GM21515 (cell line): ENCODE measurements at regions not wholly inside any gene's neighbourhood (a gene's known extent, or its start where the extent isn't known, plus 50 kb on each side); places are given as distances from the start of the nearest gene placed in this dataset.
"Not testable (repeated sequence)": the region's sequence is repeated elsewhere in the genome, so short reads cannot be mapped to it uniquely, and the experiment has no call there.

ENCODE experiments used
- ATAC-seq: cut with Tn5 transposase; IDR thresholded peaks from one replicate; pipeline ENCODE4 v1.9.1; 2021; ENCODE audit not compliant: unreplicated experiment

DNA sequence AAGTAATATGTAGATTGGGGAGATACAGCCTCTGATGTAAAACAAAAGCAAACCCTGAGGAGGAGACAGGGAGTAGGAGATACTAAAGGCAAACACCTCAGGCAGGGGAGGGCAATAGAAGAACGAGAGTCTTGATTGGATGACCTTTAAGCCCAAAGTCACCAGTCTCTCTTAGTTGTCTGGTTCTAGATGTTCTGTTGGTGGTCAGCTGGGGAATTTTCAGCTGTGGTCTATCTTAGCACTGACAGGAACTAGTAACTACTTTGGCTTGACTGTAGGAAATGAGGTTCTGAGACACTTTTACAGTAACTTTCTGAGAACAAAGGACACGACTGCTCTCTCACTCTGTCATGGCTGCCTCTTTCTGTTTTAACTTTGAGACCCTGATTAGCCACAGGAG lies 290.7 kb upstream of the MIR17HG start:
- ATAC-seq, result peak; percentile 87

- ATAC-seq, result not testable (repeated sequence)
Observed at GRCh38 chr13:91057507-91057906, 290.0 kb upstream of the MIR17HG start.

GRCh38 chr13:91058066-91058465 lies 289.4 kb upstream of the MIR17HG start:
- ATAC-seq, result no peak

- ATAC-seq, result no peak
Observed at GRCh38 chr13:91058919-91059318, 288.6 kb upstream of the MIR17HG start.

DNA sequence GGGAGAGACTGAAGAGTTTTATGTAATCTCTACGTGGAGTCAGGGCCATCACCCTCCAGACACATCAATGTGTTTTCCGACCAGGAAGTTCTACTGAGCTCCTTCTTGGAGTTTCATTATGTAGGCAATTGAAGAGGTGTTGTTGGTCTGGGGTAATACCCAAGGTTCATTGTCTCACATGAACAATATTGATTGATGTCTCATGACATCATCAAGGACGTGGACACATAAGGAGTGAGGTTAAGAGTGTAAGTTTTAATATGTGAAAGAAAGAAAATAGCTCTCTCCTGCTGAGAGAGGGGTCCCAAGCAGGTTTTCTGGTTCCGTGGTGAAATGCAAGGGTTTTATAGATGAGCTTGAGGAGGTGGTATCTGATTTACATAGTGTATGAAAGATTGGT lies 280.7 kb upstream of the MIR17HG start:
- ATAC-seq, result no peak

DNA sequence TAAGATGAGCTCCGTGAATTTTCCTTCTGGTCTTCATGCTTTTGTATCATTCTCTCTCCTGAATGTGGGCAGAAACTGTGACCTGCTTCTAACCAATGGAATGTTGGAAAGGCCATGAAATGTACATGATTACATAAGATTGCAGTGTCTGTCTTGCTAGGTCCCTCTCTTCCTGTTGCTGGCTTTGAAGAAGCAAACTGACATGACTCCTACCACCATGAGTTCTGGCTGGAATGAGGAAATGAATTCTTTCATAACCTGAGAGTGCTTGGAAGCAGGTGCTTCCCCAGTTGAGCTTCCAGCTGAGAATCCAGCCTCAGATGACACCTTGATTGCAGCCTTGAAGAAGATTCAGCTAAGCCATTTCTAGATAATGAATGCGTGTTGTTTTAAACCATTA lies 275.0 kb upstream of the MIR17HG start:
- no peak for ATAC-seq

- ATAC-seq, result no peak
Observed at GRCh38 chr13:91074091-91074490, 273.4 kb upstream of the MIR17HG start.

DNA sequence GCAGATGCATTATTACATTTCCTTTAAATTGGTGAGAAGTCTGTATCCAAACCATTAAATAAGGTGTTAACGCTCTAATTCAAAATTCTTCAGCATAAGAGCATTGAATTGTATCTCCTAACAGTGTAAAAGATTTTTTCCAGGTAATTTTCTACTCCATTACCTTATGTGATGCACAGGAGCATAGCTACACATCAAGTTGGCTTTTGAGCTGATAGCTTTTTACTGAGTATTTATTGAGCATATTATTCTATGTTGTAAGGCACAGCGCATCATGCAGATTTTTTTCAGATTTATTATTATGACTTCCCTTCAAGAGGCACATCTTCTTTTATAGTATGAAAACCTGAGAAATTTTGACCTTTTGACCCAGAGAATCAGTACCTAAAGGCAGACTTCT lies 270.7 kb upstream of the MIR17HG start:
- no peak for ATAC-seq

GRCh38 chr13:91078093-91078679 lies 269.3 kb upstream of the MIR17HG start:
- ATAC-seq, result no peak

- ATAC-seq, result no peak
Observed at GRCh38 chr13:91079176-91079575, 268.3 kb upstream of the MIR17HG start.

DNA sequence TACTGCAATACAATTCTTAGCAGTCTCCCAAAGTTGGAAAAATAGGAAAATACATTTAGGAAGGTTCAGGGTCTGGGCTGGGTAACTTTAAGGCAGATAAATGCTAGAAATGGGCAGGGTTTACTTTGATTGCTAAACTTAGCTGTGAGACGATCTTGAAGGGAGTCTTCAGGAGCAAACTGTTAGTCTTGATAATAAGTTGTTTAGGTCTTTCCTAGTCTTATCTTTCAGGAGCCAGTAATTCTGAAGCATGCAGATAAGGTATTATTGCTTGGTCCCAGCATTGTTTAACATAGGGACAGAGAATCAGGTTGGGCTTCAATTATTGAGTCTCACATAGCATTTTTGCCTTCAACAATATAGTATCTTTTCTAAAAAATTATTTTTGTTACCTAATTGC lies 262.4 kb upstream of the MIR17HG start:
- ATAC-seq, result no peak

- ATAC-seq, result no peak
Observed at GRCh38 chr13:91086936-91087716, 260.4 kb upstream of the MIR17HG start.

- ATAC-seq, result no peak
Observed at GRCh38 chr13:91097269-91097668, 250.2 kb upstream of the MIR17HG start.

GRCh38 chr13:91099877-91100276 lies 247.6 kb upstream of the MIR17HG start:
- ATAC-seq, result no peak

GRCh38 chr13:91100944-91101343 lies 246.5 kb upstream of the MIR17HG start:
- ATAC-seq, result no peak

- no peak for ATAC-seq
Observed at GRCh38 chr13:91101381-91101780, 246.1 kb upstream of the MIR17HG start.

- ATAC-seq, result no peak
Observed at GRCh38 chr13:91105270-91105669, 242.2 kb upstream of the MIR17HG start.

GRCh38 chr13:91106565-91106964 lies 240.9 kb upstream of the MIR17HG start:
- ATAC-seq, result no peak

DNA sequence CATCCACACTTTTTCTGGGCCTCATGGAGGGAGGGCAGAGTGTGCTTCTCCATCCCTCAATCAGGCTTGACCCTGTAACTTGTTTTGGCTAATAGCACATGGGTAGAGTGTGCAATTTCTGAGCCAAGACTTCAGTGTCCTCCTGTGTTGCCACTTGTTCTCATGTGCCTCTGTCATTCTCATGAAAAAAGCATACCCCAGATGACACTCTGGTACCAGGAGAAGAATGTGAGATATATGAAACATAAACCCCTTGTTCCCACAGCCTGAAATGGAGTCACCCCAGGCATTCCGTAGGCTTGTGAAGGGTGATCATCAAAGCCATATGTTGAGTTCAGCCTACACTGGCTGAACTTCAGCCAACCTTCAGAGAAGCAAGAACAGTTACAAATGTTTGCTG lies 239.2 kb upstream of the MIR17HG start:
- ATAC-seq, result no peak

DNA sequence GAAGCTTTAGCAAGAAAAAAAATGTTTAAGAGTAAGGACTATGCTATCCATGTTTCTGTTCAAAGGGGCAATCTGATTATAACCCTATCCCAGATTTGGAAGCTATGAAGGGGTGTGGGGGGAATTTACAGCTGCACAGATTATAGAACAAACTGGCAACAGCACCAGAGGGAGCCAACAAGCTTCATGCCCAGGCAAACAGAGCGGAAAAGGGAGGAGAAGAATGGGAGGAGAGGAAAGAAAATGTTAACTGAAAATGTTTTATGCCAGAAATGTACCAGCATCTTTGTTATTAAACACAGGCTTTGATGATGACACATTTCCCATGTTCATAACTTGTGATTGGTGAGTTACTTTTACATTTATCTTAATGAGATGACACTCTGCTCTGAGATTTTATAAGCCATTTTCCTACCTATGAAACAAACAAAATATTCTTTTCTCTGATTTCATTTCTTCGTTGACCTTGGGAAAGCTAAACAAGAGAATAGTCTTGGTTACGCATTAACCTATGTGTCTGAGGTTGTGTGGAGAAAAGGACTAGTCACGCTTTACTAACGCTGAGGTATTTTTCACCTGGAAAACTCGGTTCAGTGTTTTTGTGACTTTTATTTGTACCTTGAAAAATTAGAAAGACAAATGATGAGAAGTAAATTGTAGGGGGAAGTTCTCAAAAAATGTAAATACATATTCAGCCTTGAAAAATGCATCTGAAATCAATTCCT lies 235.8 kb upstream of the MIR17HG start:
- ATAC-seq, result no peak

- ATAC-seq, result no peak
Observed at GRCh38 chr13:91112201-91112923, 235.1 kb upstream of the MIR17HG start.

DNA sequence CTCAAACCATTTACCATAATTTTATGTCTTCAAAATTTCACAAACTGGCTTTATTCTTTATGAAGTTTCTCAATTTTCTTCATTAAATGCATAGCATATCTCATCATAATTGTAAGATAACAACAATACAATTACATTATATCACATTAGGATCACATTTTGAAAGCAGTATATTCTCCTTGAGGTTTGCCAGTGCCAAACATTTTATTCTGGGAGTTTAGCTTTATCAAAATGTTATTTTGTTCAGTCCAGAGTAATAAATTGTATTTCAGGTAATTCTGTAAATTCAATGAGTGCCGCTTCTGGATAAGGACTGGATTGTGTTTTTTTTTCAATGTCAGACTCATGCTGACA lies 234.6 kb upstream of the MIR17HG start:
- ATAC-seq, result no peak
